ENCODE measurements at regions not wholly inside any gene's neighbourhood (a gene's known extent, or its start where the extent isn't known, plus 50 kb on each side); places are given as distances from the start of the nearest gene placed in this dataset.

DNA sequence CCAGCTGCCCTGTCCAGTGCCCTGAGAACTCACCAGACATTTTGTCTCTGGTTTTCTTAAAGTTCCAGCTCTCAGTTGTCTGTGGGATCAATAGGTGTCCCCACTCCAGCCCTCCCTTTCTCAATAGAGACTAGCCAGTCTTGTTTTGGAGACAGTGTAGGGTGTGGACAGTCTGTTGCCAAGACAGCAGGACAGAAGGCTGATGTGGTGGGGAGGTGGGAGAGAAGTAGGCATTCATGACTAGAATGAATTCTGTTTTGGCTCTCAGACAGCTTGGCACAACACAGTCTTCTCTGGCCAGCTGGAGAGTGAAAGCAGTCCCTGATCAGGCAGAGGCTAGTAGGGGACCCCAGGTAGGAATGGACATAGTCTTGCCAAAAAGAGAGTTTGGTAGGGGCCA lies 467.0 kb upstream of the PODXL start:
- in situ Hi-C loops (cut with HindIII; ENCODE audit: low sequenced_read_pairs), result no loop called here
- TF ChIP-seq, protein P1, sequence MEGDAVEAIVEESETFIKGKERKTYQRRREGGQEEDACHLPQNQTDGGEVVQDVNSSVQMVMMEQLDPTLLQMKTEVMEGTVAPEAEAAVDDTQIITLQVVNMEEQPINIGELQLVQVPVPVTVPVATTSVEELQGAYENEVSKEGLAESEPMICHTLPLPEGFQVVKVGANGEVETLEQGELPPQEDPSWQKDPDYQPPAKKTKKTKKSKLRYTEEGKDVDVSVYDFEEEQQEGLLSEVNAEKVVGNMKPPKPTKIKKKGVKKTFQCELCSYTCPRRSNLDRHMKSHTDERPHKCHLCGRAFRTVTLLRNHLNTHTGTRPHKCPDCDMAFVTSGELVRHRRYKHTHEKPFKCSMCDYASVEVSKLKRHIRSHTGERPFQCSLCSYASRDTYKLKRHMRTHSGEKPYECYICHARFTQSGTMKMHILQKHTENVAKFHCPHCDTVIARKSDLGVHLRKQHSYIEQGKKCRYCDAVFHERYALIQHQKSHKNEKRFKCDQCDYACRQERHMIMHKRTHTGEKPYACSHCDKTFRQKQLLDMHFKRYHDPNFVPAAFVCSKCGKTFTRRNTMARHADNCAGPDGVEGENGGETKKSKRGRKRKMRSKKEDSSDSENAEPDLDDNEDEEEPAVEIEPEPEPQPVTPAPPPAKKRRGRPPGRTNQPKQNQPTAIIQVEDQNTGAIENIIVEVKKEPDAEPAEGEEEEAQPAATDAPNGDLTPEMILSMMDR (IDR thresholded peaks at IDR 0.05; ENCODE audit: low read depth, low read length), result no peak
- H3K4me3 ChIP-seq (ENCODE audit: low read depth, low read length), result no peak overlapping the region
- DNase-seq (ENCODE audit: low read depth, low spot score), result no peak

DNA sequence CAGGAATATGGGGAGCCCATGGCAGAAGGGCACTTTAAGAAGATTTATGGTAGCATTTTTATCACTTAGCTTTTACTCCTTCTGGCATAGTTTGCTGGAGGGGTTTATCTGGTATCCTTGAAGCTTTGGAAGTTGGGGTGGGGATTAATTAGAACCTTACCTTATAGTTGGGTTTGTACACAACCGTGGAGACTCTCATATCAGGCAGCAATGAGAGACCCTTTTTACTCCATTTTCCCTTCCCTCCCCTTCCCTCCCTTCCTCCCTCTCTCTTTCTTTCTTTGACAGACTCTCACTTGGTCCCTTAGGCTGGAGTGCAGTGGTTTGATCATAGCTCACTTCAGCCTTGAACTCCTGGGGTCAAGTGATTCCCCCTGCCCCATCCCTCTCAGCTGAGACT lies 465.8 kb upstream of the PODXL start:
- no peak overlapping the region for H3K4me3 ChIP-seq (ENCODE audit: low read depth, low read length)
- TF ChIP-seq, protein P1 (IDR thresholded peaks at IDR 0.05; ENCODE audit: low read depth, low read length), result no peak
- in situ Hi-C loops (cut with HindIII; ENCODE audit: low sequenced_read_pairs), result no loop called here
- DNase-seq (ENCODE audit: low read depth, low spot score), result no peak

DNA sequence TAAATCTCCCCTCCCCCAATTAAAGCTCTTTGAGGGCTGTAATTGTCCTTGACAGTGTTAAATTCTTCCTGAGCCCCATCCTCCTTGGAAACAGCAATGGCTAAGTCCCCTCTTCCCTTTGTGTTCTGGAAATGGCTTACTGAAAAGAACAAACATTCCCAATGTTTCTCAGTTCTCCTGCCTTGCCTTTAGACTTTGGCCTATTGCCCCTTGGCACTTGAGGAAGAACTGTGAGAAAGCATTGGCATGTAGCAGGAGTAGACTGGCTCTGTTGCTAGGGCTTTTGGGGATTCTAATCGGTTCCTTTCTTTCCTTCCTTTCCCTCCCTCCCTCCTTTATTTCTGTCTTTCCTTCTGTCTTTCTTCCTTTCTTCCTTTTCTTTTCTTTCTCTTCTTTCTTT lies 463.3 kb upstream of the PODXL start:
- no peak for DNase-seq (ENCODE audit: low read depth, low spot score)
- TF ChIP-seq, protein P1 (IDR thresholded peaks at IDR 0.05; ENCODE audit: low read depth, low read length), result no peak
- H3K4me3 ChIP-seq (ENCODE audit: low read depth, low read length), result no peak overlapping the region
- in situ Hi-C loops (cut with HindIII; ENCODE audit: low sequenced_read_pairs), result no loop called here

DNA sequence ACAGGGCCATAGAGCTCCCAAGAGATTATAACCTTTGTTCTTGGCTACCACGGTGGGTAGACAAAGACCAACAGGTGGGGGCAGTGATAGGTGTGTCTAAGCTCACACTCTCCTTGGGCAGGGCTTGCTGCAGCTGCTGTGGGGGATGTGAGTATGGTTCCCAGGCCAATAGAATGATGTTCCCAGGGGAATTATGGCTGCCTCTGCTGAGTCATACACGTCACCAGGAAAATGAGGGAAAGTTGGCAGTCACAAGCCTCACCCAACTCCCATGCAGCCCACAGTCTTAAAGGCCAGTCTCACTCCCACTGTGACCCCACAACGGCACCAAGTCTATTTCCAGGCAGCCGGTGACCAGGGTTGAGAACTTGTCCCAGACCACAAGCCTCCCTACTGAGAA lies 453.4 kb upstream of the PODXL start:
- in situ Hi-C loops (cut with HindIII; ENCODE audit: low sequenced_read_pairs), result no loop called here
- H3K4me3 ChIP-seq (ENCODE audit: low read depth, low read length), result no peak overlapping the region
- TF ChIP-seq, protein P1 (IDR thresholded peaks at IDR 0.05; ENCODE audit: low read depth, low read length), result no peak
- DNase-seq (ENCODE audit: low read depth, low spot score), result peak; percentile 88

DNA sequence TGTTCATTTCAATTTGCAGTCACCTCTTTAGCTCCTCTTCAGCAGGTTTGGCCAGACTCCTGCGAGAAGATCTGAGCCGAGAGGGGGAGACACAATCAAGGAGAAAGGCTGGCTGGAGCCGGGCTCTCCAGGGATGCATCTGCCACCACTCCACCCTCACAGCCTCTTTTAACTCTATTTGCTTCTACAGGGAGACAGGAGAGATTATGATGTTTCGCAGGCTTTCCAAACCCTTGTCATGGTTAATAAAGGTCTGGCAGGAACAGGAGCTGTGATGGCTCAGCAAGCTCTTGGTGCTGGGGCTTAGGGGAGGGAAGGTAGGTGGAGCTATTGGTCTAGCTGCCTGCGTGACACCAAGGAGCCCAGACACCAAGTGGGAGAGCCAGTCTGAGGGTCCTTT lies 448.1 kb upstream of the PODXL start:
- in situ Hi-C loops (cut with HindIII; ENCODE audit: low sequenced_read_pairs), result no loop called here
- peak; percentile 35 for DNase-seq (ENCODE audit: low read depth, low spot score)
- TF ChIP-seq, protein P1 (IDR thresholded peaks at IDR 0.05; ENCODE audit: low read depth, low read length), result peak; percentile 38
- no peak overlapping the region for H3K4me3 ChIP-seq (ENCODE audit: low read depth, low read length)

DNA sequence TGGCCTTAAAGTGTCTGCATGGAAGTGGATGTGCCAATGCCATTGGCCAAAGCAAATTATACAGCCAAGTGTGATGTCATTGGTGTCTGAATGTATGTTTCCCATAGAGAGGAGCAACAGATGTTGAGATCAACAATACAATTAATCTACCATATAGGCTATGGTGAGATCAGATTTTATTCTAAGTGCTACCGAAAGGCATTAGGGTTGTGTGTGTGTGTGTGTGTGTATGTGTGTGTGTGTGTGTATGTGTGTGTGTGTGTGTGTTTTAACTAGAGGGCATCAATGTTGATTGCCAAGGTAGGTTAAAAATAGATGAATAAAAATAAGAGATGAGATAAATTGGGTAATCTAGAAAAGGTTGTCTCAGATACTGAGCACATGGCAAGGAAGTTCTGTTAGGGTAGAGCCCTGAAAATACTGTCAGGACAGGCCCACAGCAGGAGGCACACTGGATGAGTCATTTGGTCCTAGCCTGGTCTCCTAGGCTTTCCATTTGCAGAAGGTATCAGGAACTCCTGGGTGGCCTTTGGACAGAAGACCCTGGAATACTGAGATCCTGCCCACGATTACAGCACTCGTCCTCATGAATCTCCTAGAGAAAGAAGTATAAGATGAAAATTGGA lies 446.0 kb upstream of the PODXL start:
- no peak overlapping the region for H3K4me3 ChIP-seq (ENCODE audit: low read depth, low read length)
- in situ Hi-C loops (cut with HindIII; ENCODE audit: low sequenced_read_pairs), result no loop called here
- TF ChIP-seq, protein P1 (IDR thresholded peaks at IDR 0.05; ENCODE audit: low read depth, low read length), result no peak
- DNase-seq (ENCODE audit: low read depth, low spot score), result peak; percentile 29
